SK-N-SH treated with all-trans-retinoic acid at 6 μM for 48 hours (cell line): ENCODE measurements at regions not wholly inside any gene's neighbourhood (a gene's known extent, or its start where the extent isn't known, plus 50 kb on each side); places are given as distances from the start of the nearest gene placed in this dataset.

ENCODE experiments used
- ATAC-seq: fragments of 200-7000 bp; cut with Tn5 transposase; 3 replicates; pipeline ENCODE4 v1.9.1; 2020; ENCODE audit warnings: mild to moderate bottlenecking, moderate library complexity
- BACH2 ChIP-seq: fragments of 250-450 bp; sonication (Bioruptor Pico); IDR thresholded peaks from 2 replicates; pipeline ENCODE4 v1.9.0; 2021; ENCODE audit warnings: mild to moderate bottlenecking, borderline replicate concordance
- CSDC2 ChIP-seq: fragments of 250-450 bp; sonication (Bioruptor Pico); IDR thresholded peaks from 2 replicates; pipeline ENCODE4 v1.5.0; 2020; ENCODE audit warnings: mild to moderate bottlenecking, moderate library complexity
- ESRRG ChIP-seq: fragments of 250-450 bp; sonication (Bioruptor Pico); IDR thresholded peaks from 2 replicates; pipeline ENCODE4 v1.6.1; 2021; ENCODE audit warnings: mild to moderate bottlenecking
- GLIS3 ChIP-seq: fragments of 250-450 bp; sonication (Bioruptor Pico); IDR thresholded peaks from 2 replicates; pipeline ENCODE4 v1.5.0; 2020; ENCODE audit warnings: mild to moderate bottlenecking, moderate library complexity
- ISL1 ChIP-seq: fragments of 250-450 bp; sonication (Bioruptor Pico); IDR thresholded peaks from 2 replicates; pipeline ENCODE4 v2.1.2; 2022; ENCODE audit warnings: mild to moderate bottlenecking, moderate library complexity
- OSR1 ChIP-seq: fragments of 250-450 bp; sonication (Bioruptor Pico); IDR thresholded peaks from 2 replicates; pipeline ENCODE4 v1.8.0; 2022; ENCODE audit warnings: moderate library complexity, mild to moderate bottlenecking, inconsistent platforms
- PPARA ChIP-seq: fragments of 250-450 bp; sonication (Bioruptor Pico); IDR thresholded peaks from 2 replicates; pipeline ENCODE4 v1.5.0; 2020; ENCODE audit warnings: mild to moderate bottlenecking, borderline replicate concordance
- RARB ChIP-seq: fragments of 250-450 bp; sonication (Bioruptor Pico); IDR thresholded peaks from 2 replicates; pipeline ENCODE4 v1.8.0; 2021; ENCODE audit warnings: mild to moderate bottlenecking, moderate library complexity
- SNAI2 ChIP-seq: fragments of 250-450 bp; sonication (Bioruptor Pico); IDR thresholded peaks from 2 replicates; pipeline ENCODE4 v1.5.0; 2020; ENCODE audit warnings: mild to moderate bottlenecking, moderate library complexity
- TOX ChIP-seq: fragments of 250-450 bp; sonication (Bioruptor Pico); IDR thresholded peaks from 2 replicates; pipeline ENCODE4 v1.8.0; 2021; ENCODE audit warnings: mild to moderate bottlenecking, moderate library complexity, borderline replicate concordance
- ZC3H10 ChIP-seq: fragments of 250-450 bp; sonication (Bioruptor Pico); IDR thresholded peaks from 2 replicates; pipeline ENCODE4 v1.5.1; 2021; ENCODE audit warnings: mild to moderate bottlenecking, moderate library complexity
- ZNF70 ChIP-seq: fragments of 450-650 bp; formaldehyde crosslinking; IDR thresholded peaks from 2 replicates; pipeline ENCODE4 v1.5.0; 2020; ENCODE audit warnings: mild to moderate bottlenecking, moderate library complexity
- ZNF8 ChIP-seq: fragments of 450-650 bp; formaldehyde crosslinking; IDR thresholded peaks from 2 replicates; pipeline ENCODE4 v1.5.0; 2020; ENCODE audit warnings: mild to moderate bottlenecking, moderate library complexity
- TF ChIP-seq, protein P1 (sequence below): fragments of 250-450 bp; sonication (Bioruptor Pico); IDR thresholded peaks from 2 replicates; pipeline ENCODE4 v1.5.1; 2021; ENCODE audit warnings: mild to moderate bottlenecking, moderate library complexity
- TF ChIP-seq, protein P2 (sequence below): fragments of 250-450 bp; sonication (Bioruptor Pico); IDR thresholded peaks from 2 replicates; pipeline ENCODE4 v1.5.0; 2020; ENCODE audit warnings: mild to moderate bottlenecking, moderate library complexity
- TF ChIP-seq, protein P3 (sequence below): fragments of 250-450 bp; sonication (Bioruptor Pico); IDR thresholded peaks from 2 replicates; pipeline ENCODE4 v1.8.0; 2020; ENCODE audit warnings: mild to moderate bottlenecking, moderate library complexity, borderline replicate concordance
- TF ChIP-seq, protein P4 (sequence below): fragments of 250-450 bp; sonication (Bioruptor Pico); IDR thresholded peaks from 2 replicates; pipeline ENCODE4 v1.5.1; 2020; ENCODE audit warnings: low read depth, mild to moderate bottlenecking, moderate library complexity

DNA sequence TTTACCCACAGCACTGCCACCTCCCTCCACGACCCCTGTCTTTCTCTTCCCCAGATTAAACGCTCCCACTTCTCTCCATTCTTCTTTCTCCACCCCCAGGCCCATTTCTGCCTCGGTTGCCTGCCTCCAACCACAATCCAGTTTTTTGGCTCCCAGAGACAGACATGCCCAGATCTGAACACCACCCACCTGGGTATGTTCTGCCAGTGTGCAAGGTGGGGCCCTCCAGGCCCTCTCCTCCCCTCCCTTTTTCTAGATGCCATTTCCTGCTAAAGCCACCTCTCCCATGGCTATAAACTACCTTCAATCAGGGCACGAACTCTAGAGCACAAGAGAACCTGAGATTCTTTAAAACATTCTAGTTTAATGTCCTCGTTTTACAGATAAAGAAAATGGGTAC is 63.3 kb downstream of the IRF2BPL start:
- ATAC-seq, result no peak
- TF ChIP-seq, protein P1, sequence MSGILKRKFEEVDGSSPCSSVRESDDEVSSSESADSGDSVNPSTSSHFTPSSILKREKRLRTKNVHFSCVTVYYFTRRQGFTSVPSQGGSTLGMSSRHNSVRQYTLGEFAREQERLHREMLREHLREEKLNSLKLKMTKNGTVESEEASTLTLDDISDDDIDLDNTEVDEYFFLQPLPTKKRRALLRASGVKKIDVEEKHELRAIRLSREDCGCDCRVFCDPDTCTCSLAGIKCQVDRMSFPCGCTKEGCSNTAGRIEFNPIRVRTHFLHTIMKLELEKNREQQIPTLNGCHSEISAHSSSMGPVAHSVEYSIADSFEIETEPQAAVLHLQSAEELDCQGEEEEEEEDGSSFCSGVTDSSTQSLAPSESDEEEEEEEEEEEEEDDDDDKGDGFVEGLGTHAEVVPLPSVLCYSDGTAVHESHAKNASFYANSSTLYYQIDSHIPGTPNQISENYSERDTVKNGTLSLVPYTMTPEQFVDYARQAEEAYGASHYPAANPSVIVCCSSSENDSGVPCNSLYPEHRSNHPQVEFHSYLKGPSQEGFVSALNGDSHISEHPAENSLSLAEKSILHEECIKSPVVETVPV (CRISPR knock-in tag), result no peak
- TF ChIP-seq ESRRG (CRISPR knock-in tag) (no peak), ZC3H10 (CRISPR knock-in tag) (no peak), ZNF70 (CRISPR knock-in tag) (no peak), OSR1 (CRISPR knock-in tag) (no peak), SNAI2 (CRISPR knock-in tag) (no peak)
- TF ChIP-seq, protein P2, sequence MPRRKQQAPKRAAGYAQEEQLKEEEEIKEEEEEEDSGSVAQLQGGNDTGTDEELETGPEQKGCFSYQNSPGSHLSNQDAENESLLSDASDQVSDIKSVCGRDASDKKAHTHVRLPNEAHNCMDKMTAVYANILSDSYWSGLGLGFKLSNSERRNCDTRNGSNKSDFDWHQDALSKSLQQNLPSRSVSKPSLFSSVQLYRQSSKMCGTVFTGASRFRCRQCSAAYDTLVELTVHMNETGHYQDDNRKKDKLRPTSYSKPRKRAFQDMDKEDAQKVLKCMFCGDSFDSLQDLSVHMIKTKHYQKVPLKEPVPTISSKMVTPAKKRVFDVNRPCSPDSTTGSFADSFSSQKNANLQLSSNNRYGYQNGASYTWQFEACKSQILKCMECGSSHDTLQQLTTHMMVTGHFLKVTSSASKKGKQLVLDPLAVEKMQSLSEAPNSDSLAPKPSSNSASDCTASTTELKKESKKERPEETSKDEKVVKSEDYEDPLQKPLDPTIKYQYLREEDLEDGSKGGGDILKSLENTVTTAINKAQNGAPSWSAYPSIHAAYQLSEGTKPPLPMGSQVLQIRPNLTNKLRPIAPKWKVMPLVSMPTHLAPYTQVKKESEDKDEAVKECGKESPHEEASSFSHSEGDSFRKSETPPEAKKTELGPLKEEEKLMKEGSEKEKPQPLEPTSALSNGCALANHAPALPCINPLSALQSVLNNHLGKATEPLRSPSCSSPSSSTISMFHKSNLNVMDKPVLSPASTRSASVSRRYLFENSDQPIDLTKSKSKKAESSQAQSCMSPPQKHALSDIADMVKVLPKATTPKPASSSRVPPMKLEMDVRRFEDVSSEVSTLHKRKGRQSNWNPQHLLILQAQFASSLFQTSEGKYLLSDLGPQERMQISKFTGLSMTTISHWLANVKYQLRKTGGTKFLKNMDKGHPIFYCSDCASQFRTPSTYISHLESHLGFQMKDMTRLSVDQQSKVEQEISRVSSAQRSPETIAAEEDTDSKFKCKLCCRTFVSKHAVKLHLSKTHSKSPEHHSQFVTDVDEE (CRISPR knock-in tag), result no peak
- TF ChIP-seq, protein P3, sequence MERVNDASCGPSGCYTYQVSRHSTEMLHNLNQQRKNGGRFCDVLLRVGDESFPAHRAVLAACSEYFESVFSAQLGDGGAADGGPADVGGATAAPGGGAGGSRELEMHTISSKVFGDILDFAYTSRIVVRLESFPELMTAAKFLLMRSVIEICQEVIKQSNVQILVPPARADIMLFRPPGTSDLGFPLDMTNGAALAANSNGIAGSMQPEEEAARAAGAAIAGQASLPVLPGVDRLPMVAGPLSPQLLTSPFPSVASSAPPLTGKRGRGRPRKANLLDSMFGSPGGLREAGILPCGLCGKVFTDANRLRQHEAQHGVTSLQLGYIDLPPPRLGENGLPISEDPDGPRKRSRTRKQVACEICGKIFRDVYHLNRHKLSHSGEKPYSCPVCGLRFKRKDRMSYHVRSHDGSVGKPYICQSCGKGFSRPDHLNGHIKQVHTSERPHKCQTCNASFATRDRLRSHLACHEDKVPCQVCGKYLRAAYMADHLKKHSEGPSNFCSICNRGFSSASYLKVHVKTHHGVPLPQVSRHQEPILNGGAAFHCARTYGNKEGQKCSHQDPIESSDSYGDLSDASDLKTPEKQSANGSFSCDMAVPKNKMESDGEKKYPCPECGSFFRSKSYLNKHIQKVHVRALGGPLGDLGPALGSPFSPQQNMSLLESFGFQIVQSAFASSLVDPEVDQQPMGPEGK (CRISPR knock-in tag), result no peak

DNA sequence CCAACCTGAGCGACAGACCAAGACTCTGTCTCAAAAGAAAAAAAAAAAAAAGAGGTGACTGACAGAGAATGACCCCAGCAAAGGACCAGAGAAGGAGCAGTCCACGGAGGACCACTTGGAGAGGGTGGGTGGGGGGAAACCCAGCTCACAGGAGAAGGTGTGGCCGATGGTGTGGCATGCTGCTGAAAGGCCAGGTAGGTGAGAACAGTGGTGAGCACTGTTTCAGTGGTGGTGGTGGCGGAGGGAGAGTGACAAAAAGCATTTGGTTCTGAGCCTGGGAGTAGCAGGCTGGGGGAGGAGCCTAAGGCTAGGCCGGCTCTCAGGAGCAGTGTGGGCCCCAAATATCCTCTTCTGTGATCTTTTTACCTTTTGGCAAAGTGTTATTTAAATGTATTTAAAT is 63.8 kb downstream of the IRF2BPL start:
- TF ChIP-seq CSDC2 (CRISPR knock-in tag) (no peak), ISL1 (no peak), PPARA (CRISPR knock-in tag) (no peak), BACH2 (CRISPR knock-in tag) (no peak), ESRRG (CRISPR knock-in tag) (no peak), ZNF70 (CRISPR knock-in tag) (no peak), RARB (no peak), ZNF8 (no peak), SNAI2 (CRISPR knock-in tag) (no peak), TOX (CRISPR knock-in tag) (no peak)
- TF ChIP-seq, protein P4, sequence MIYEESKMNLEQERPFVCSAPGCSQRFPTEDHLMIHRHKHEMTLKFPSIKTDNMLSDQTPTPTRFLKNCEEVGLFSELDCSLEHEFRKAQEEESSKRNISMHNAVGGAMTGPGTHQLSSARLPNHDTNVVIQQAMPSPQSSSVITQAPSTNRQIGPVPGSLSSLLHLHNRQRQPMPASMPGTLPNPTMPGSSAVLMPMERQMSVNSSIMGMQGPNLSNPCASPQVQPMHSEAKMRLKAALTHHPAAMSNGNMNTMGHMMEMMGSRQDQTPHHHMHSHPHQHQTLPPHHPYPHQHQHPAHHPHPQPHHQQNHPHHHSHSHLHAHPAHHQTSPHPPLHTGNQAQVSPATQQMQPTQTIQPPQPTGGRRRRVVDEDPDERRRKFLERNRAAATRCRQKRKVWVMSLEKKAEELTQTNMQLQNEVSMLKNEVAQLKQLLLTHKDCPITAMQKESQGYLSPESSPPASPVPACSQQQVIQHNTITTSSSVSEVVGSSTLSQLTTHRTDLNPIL (CRISPR knock-in tag), result no peak
- no peak for ATAC-seq

DNA sequence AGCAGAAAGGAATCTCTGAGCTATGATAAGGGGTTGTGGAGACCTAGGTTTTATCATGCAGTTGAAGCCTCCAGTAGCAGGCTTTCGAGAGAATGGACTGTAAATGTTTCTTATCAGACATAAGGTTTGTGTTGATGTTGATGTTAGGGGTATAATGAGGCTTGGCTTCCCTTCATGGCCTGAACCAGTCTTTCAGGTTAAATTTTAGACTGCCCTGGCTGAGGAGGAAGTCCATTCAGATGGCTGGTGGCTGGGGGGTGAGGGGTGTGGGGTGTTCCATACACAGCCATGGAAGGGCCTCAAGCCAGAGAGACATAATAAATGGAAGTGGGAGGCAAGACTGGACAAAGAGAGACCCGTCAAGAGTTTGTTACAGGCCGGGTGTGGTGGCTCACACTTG is 65.1 kb downstream of the IRF2BPL start:
- no peak for TF ChIP-seq CSDC2 (CRISPR knock-in tag)
- no peak for TF ChIP-seq BACH2 (CRISPR knock-in tag)
- TF ChIP-seq ISL1, result no peak
- no peak for ATAC-seq

DNA sequence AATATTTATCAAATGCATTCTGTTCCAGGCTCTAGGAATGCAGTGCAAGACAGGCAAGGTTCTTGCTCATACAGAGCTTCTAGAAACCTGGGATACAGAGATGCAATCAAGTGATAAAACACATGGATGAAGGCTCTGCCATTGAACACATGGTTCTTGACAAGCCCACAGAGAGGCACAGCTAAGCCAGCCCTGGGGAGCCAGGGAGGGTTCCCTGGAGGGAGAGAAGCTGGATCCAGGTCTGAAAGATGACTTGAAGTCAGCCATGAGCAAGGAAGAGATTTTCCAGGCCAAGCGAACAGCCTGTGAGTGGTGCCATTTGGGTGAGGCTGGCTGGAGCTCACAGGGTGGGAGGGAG is 66.2 kb downstream of the IRF2BPL start:
- TF ChIP-seq BACH2 (CRISPR knock-in tag) (no peak), CSDC2 (CRISPR knock-in tag) (no peak), GLIS3 (CRISPR knock-in tag) (no peak)

DNA sequence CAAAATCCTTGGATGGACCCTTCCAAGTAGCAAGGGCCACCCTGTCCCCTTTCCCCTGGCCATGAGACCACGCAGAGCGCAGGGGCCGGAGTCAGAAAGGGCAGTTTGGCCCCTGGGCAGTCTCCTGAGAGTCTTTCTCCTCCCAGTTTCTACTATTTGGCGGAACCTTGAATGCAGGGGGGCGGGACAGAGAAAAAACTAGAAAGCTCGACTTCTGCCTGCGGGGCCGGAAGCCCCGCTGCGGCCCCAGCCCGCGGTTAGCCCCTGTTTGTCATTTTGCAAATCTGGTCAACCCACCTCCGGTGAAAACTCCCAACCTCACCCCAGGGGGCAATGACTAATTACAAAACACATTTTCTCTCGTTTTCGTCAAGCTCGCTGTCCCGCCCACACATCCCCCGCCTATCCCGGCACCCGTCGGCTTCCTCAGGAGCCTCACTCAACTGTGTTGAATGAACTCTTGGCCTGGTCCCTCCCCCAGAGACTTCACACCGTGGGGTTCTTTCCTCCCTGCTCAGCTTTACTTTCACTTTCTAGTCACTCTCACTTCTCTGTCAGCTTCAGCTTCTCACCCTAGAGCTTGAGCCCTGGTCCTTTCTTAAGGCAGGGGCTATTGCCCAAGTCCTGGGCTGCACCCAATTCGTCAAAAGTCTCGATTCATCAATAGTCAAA is 66.7 kb downstream of the IRF2BPL start:
- TF ChIP-seq ESRRG (CRISPR knock-in tag), result no peak
- TF ChIP-seq, protein P3 (CRISPR knock-in tag), result peak; percentile 46; the same call in 1 of the 2 replicates
- TF ChIP-seq, all 23 proteins: peak for 1
- ATAC-seq, result peak; percentile 79

More for the DNA sequence above, 66.2 kb downstream of the IRF2BPL start:
- ATAC-seq, result peak; percentile 10; the same call in 2 of the 3 replicates
